Pancreas (tissue), 10 donors: ENCODE measurements at regions not wholly inside any gene's neighbourhood (a gene's known extent, or its start where the extent isn't known, plus 50 kb on each side); places are given as distances from the start of the nearest gene placed in this dataset.

ENCODE experiments used
- ATAC-seq, 4 donors: fragments of 200-7000 bp; cut with Tn5 transposase; one replicate each; pipeline versions ENCODE4 v1.8.0 to v1.9.1; 2020; ENCODE audit warnings: mild to moderate bottlenecking in 4 of 4, moderate library complexity in 4 of 4
- DNase-seq, 6 donors: peaks; one replicate each; pipeline ENCODE4 v3.0.0-alpha.2; 2020
- FAIRE-seq: peaks from 2 replicates; lab custom pipeline; 2012; peaks lifted over from hg19 to GRCh38; lab: Jason Lieb, UNC
- H3K27ac ChIP-seq, 4 donors: fragments of 200-600 bp; sonication (generic); 1 replicate in 3 of 4; 2 replicates in 1 of 4; pipeline versions ENCODE4 v1.5.0 to v1.8.0; 2020
- H3K27me3 ChIP-seq, 4 donors: fragments of 200-600 bp; one replicate each; pipeline ENCODE4 v1.8.0; 2021
- H3K36me3 ChIP-seq, 3 donors: fragments of 200-600 bp; sonication (generic) in 1 of 3; one replicate each; pipeline versions ENCODE4 v1.5.0 to v1.8.0; 2020 to 2021
- H3K4me1 ChIP-seq, 3 donors: fragments of 200-600 bp; one replicate each; pipeline ENCODE4 v1.8.0; 2021
- H3K4me3 ChIP-seq, 4 donors: fragments of 200-600 bp; sonication (generic) in 2 of 4; one replicate each; pipeline versions ENCODE4 v1.5.0 to v1.8.0; 2020 to 2021
- H3K9me3 ChIP-seq, 4 donors: fragments of 200-600 bp; one replicate each; pipeline ENCODE4 v1.8.0; 2021
- CTCF ChIP-seq, 4 donors: fragments of 200-600 bp; sonication (generic) in 3 of 4; IDR thresholded peaks; one replicate each; pipeline versions ENCODE4 v1.5.0 to v1.8.0; 2021; ENCODE audit warnings: antibody characterized with exemption in 4 of 4
- WGBS, 2 donors: extraction: QIAGEN DNeasy Blood & Tissue Kit; methylation state at CpG; one replicate each; pipeline ENCODE4 v1.1.7; 2013; 5-methylcytosine and 5-hydroxymethylcytosine counted together
- intact Hi-C, 3 donors: fragments of 100-400 bp; cut with DNase I; formaldehyde crosslinking; loops; one replicate each; pipeline versions ENCODE4 v1.11.1 to v1.14.2; 2022
- donor health status: healthy with polysubstance abuse.
- donor health status: DM: no; HTN: no; CAD: no; lungs with moderate emphysema.
- donor health status: DM: no; HTN: no; CAD: no.
- donor health status: control.
- donor health status: control.
- donor health status: Bipolar disorder and iron deficiency.
- donor health status: DM: yes; HTN: yes; CAD: no.
- donor health status: DM: no; HTN: no; CAD: no.
- donor health status: DM: no; HTN: no; CAD: no.
- donor health status: DM: yes; HTN: yes; CAD: no.

- ATAC-seq = no peak
Observed at GRCh38 chrX:63453571-63453970, 102.4 kb upstream of the SPIN4 start.

GRCh38 chrX:63441717-63442116 is 90.6 kb upstream of the SPIN4 start:
- Histone ChIP-seq H3K27me3 (no peaks in the 10 kb centered on the region), H3K36me3 (no peaks in the 10 kb centered on the region), H3K4me3 (no peak overlapping the region), H3K9me3 (no peaks in the 10 kb centered on the region), H3K4me1 (peaks cover 0 to 4% (median 0%) of the 10 kb centered on the region in 3 donors), H3K27ac (no peak overlapping the region)
- intact Hi-C loops = no loop called here
- DNase-seq = peak in 1 of 6 donors; percentile 13
- ATAC-seq = no peak
- no peak for TF ChIP-seq CTCF (IDR thresholded peaks at IDR 0.05)
- 80 to 95% methylated on average over 2 of the region's 2 CpGs for WGBS, 2 donors
- no peak for FAIRE-seq

More at GRCh38 chrX:63453571-63453970, 102.4 kb upstream of the SPIN4 start:
- 68 to 95% methylated on average over 3 of the region's 3 CpGs for WGBS, 2 donors
- DNase-seq (no peak), FAIRE-seq (no peak)
- H3K36me3 ChIP-seq = no peaks in the 10 kb centered on the region
- no peaks in the 10 kb centered on the region for H3K4me1 ChIP-seq
- no peaks in the 10 kb centered on the region for H3K9me3 ChIP-seq
- no peak for TF ChIP-seq CTCF (IDR thresholded peaks at IDR 0.05)
- H3K27ac ChIP-seq = no peak overlapping the region
- intact Hi-C loops = no loop called here
- peaks cover 0 to 5% (median 0%) of the 10 kb centered on the region in 4 donors for H3K27me3 ChIP-seq
- no peak overlapping the region for H3K4me3 ChIP-seq

- no peak for TF ChIP-seq CTCF (IDR thresholded peaks at IDR 0.05)
- no peaks in the 10 kb centered on the region for H3K27me3 ChIP-seq
- WGBS, 2 donors = 91 to 97% methylated on average over 1 of the region's 1 CpG
- H3K4me1 ChIP-seq = peaks cover 0 to 4% (median 0%) of the 10 kb centered on the region in 3 donors
- no peaks in the 10 kb centered on the region for H3K9me3 ChIP-seq
- no peak overlapping the region for H3K27ac ChIP-seq
- intact Hi-C loops = no loop called here
- H3K36me3 ChIP-seq = no peaks in the 10 kb centered on the region
- ATAC-seq = no peak
- no peak overlapping the region for H3K4me3 ChIP-seq
- no peak for DNase-seq
- FAIRE-seq = peak; percentile 17
Observed at GRCh38 chrX:63439580-63439979, 88.4 kb upstream of the SPIN4 start.

GRCh38 chrX:63436865-63437264 is 85.7 kb upstream of the SPIN4 start:
- no peak for FAIRE-seq
- intact Hi-C loops = no loop called here

More at GRCh38 chrX:63436865-63437264, 85.7 kb upstream of the SPIN4 start:
- Histone ChIP-seq H3K27me3 (no peaks in the 10 kb centered on the region), H3K27ac (no peak overlapping the region), H3K9me3 (no peaks in the 10 kb centered on the region), H3K4me3 (no peak overlapping the region), H3K36me3 (no peaks in the 10 kb centered on the region), H3K4me1 (peaks cover 0 to 4% (median 0%) of the 10 kb centered on the region in 3 donors)
- ATAC-seq = no peak
- 50 to 82% methylated on average over 1 of the region's 1 CpG for WGBS, 2 donors
- TF ChIP-seq CTCF (IDR thresholded peaks at IDR 0.05) = no peak
- no peak for DNase-seq
